ENCODE measurements at regions not wholly inside any gene's neighbourhood (a gene's known extent, or its start where the extent isn't known, plus 50 kb on each side); places are given as distances from the start of the nearest gene placed in this dataset.

- no peak for DNase-seq
Observed at GRCh38 chr13:82758044-82758443, 1124.2 kb downstream of the SLITRK1 start.

GRCh38 chr13:82751206-82751605 lies 1131.1 kb downstream of the SLITRK1 start:
- DNase-seq: no peak

- no peak for DNase-seq
Observed at GRCh38 chr13:82749551-82749950, 1132.7 kb downstream of the SLITRK1 start.

GRCh38 chr13:82747958-82748357 lies 1134.3 kb downstream of the SLITRK1 start:
- DNase-seq: no peak

GRCh38 chr13:82747291-82747690 lies 1135.0 kb downstream of the SLITRK1 start:
- no peak for DNase-seq

- DNase-seq: no peak
Observed at GRCh38 chr13:82740442-82740841, 1141.8 kb downstream of the SLITRK1 start.

- DNase-seq: no peak
Observed at GRCh38 chr13:82739881-82740280, 1142.4 kb downstream of the SLITRK1 start.

- no peak for DNase-seq
Observed at GRCh38 chr13:82729401-82729800, 1152.9 kb downstream of the SLITRK1 start.

- no peak for DNase-seq
Observed at GRCh38 chr13:82720986-82721385, 1161.3 kb downstream of the SLITRK1 start.

- DNase-seq: no peak
Observed at GRCh38 chr13:82719987-82720386, 1162.3 kb downstream of the SLITRK1 start.

- no peak for DNase-seq
Observed at GRCh38 chr13:82717249-82717648, 1165.0 kb downstream of the SLITRK1 start.

- DNase-seq: no peak
Observed at GRCh38 chr13:82713687-82714405, 1168.4 kb downstream of the SLITRK1 start.

GRCh38 chr13:82702513-82702912 lies 1179.8 kb downstream of the SLITRK1 start:
- DNase-seq: no peak

- DNase-seq: no peak
Observed at GRCh38 chr13:82701020-82701419, 1181.3 kb downstream of the SLITRK1 start.

- DNase-seq: no peak
Observed at GRCh38 chr13:82698941-82699340, 1183.3 kb downstream of the SLITRK1 start.

- no peak for DNase-seq
Observed at GRCh38 chr13:82698383-82698782, 1183.9 kb downstream of the SLITRK1 start.

GRCh38 chr13:82693607-82694006 lies 1188.7 kb downstream of the SLITRK1 start:
- DNase-seq: no peak

- DNase-seq: no peak
Observed at GRCh38 chr13:82688400-82688994, 1193.8 kb downstream of the SLITRK1 start.

GRCh38 chr13:82687884-82688283 lies 1194.4 kb downstream of the SLITRK1 start:
- DNase-seq: no peak

- DNase-seq: no peak
Observed at GRCh38 chr13:82681535-82681934, 1200.7 kb downstream of the SLITRK1 start.

- no peak for DNase-seq
Observed at GRCh38 chr13:82678052-82678451, 1204.2 kb downstream of the SLITRK1 start.

GRCh38 chr13:82675024-82675423 lies 1207.2 kb downstream of the SLITRK1 start:
- no peak for DNase-seq

- no peak for DNase-seq
Observed at GRCh38 chr13:82674546-82674945, 1207.7 kb downstream of the SLITRK1 start.

GRCh38 chr13:82672248-82672647 lies 1210.0 kb downstream of the SLITRK1 start:
- DNase-seq: no peak

- DNase-seq: no peak
Observed at GRCh38 chr13:82664183-82664582, 1218.1 kb downstream of the SLITRK1 start.
